ENCODE measurements at regions not wholly inside any gene's neighbourhood (a gene's known extent, or its start where the extent isn't known, plus 50 kb on each side); places are given as distances from the start of the nearest gene placed in this dataset.

DNA sequence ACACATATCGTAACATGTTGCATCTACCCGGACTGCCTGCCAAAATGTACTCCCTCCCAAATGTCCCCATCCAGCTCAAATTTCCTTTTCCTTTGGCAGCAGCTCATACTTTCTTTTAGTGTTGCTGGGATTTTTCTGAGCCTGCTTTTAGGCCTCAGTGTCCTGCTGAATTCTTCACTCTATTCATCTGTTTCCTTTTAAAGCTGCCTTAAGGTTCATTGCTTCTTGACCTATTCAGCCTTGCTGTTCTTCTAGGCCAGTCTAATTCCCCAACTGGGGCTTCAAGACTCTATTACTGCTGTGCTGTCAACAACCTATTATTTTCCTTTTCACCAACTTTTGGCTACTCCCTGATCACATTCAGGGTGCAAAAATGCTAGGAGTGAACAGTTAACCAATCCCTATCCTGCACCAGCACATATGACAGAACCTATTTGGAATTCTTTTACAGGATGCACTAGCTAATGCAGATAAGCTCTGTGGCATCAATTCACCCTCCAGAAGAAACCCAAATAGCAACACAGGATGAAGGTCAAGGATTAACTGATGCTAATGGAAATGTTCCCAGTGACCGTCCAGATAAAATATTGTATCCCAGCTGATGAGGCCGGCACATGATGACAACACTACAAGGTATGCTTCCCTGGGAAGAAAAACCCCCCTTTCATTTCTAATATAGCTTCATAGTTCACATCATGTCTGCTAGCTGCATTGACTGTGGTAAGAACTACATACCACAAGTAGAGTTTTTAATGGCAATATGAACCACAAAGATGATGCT, 114.7 kb upstream of the TTC29 start:
- Histone ChIP-seq H3K4me1 (peaks cover 0 to 6% (median 0%) of the 10 kb centered on the region in 4 donors), H3K4me3 (no peak overlapping the region), H3K36me3 (no peaks in the 10 kb centered on the region), H3K9me3 (no peaks in the 10 kb centered on the region), H3K27ac (no peak overlapping the region), H3K27me3 (no peaks in the 10 kb centered on the region)
- 74 to 94% methylated on average over 4 of the region's 4 CpGs for WGBS, 2 donors
- no peak for TF ChIP-seq POLR2A (IDR thresholded peaks at IDR 0.05)
- no peak for TF ChIP-seq EP300 (IDR thresholded peaks at IDR 0.05)
- TF ChIP-seq POLR2AphosphoS5 (IDR thresholded peaks at IDR 0.05), result no peak
- intact Hi-C loops (cut with DNase I), result no loop called here
- DNase-seq, result no peak

DNA sequence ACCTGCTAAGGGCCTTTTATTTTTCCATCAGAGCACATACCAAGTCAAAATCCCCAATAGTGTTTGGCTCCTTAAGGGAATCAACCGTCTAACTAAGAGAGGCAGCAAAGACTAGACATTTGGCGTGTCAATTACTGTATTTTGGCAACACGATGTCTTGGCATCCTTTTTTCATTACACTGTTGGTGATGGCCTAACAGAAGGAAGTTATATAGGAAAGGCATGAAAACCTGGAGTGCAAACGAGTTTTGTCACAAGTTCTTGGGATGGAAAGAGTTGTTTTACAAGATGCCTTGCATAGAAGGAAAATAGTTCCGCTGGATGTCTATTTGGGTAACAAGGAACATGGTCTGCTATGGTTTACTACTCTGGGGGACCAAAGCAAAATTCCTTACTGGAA, 119.2 kb upstream of the TTC29 start:
- H3K27me3 ChIP-seq, result no peaks in the 10 kb centered on the region
- TF ChIP-seq, protein P1, sequence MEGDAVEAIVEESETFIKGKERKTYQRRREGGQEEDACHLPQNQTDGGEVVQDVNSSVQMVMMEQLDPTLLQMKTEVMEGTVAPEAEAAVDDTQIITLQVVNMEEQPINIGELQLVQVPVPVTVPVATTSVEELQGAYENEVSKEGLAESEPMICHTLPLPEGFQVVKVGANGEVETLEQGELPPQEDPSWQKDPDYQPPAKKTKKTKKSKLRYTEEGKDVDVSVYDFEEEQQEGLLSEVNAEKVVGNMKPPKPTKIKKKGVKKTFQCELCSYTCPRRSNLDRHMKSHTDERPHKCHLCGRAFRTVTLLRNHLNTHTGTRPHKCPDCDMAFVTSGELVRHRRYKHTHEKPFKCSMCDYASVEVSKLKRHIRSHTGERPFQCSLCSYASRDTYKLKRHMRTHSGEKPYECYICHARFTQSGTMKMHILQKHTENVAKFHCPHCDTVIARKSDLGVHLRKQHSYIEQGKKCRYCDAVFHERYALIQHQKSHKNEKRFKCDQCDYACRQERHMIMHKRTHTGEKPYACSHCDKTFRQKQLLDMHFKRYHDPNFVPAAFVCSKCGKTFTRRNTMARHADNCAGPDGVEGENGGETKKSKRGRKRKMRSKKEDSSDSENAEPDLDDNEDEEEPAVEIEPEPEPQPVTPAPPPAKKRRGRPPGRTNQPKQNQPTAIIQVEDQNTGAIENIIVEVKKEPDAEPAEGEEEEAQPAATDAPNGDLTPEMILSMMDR (IDR thresholded peaks at IDR 0.05), result no peak
- TF ChIP-seq EP300 (IDR thresholded peaks at IDR 0.05), result no peak
- no peak for TF ChIP-seq POLR2A (IDR thresholded peaks at IDR 0.05)
- no peak for TF ChIP-seq POLR2AphosphoS5 (IDR thresholded peaks at IDR 0.05)
- H3K9me3 ChIP-seq, result peaks cover 0 to 1% (median 0%) of the 10 kb centered on the region in 4 donors
- no peak overlapping the region for H3K27ac ChIP-seq
- WGBS, 2 donors, result 74 to 82% methylated on average over 5 of the region's 5 CpGs
- H3K36me3 ChIP-seq, result no peaks in the 10 kb centered on the region
- H3K4me3 ChIP-seq, result no peak overlapping the region
- no peak for DNase-seq
- intact Hi-C loops (cut with DNase I), result no loop called here
- H3K4me1 ChIP-seq, result no peaks in the 10 kb centered on the region

DNA sequence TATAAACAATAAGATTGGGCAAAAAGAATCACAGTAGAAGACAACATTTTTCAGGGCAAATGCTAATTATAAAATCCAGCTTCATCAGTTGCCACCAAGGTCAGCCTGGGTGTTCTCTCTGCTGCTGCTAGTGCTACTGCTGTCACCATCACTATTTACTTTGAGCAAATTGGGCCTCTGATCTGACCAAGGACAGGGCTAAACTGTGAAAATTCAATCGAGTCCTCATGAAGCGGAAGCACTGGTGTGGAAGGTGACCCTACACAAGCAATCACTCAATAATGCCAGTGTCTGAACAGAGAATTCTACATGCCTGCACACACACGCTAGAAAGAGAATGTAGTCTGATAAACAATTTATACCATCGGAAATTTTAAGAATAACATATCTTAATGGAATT, 122.9 kb upstream of the TTC29 start:
- Histone ChIP-seq H3K9me3 (peaks cover 0 to 1% (median 0%) of the 10 kb centered on the region in 4 donors), H3K36me3 (no peaks in the 10 kb centered on the region), H3K27ac (no peak overlapping the region), H3K4me1 (no peaks in the 10 kb centered on the region), H3K27me3 (no peaks in the 10 kb centered on the region), H3K4me3 (no peak overlapping the region)
- intact Hi-C loops (cut with DNase I), result no loop called here
- no peak for DNase-seq
- no peak for TF ChIP-seq POLR2AphosphoS5 (IDR thresholded peaks at IDR 0.05)
- no peak for TF ChIP-seq EP300 (IDR thresholded peaks at IDR 0.05)
- no peak for TF ChIP-seq POLR2A (IDR thresholded peaks at IDR 0.05)
- 76 to 78% methylated on average over 4 of the region's 4 CpGs for WGBS, 2 donors

DNA sequence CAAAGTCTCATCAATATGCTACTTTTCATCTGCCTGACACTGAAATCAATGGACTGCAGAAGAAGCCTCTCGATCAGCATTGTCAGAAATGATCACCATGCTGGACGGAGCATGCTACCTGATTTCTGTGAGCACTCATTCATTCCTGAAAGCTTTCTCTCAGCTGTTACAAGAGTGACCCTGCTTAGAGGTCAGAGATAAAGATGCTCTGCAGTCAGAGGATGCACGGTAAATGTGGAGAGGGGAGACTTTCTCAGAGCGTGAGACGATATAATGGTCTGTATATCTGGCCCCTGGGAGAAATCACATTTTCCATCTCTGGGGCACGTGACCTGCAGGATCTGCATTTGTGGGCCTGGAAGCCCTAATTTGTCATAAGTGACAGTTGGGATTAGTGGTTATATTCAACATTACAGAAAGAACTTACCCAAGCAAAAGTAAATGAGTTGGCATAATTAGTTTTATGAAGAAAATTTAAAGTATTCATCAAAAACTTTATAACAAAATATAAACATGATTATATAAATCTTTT, 125.6 kb upstream of the TTC29 start:
- WGBS, 2 donors, result 84 to 90% methylated on average over 6 of the region's 6 CpGs
- Histone ChIP-seq H3K27me3 (no peaks in the 10 kb centered on the region), H3K27ac (no peak overlapping the region), H3K9me3 (peaks cover 0 to 1% (median 0%) of the 10 kb centered on the region in 4 donors), H3K36me3 (no peaks in the 10 kb centered on the region), H3K4me3 (no peak overlapping the region), H3K4me1 (no peaks in the 10 kb centered on the region)
- TF ChIP-seq, protein P1 (IDR thresholded peaks at IDR 0.05), result no peak
- no peak for TF ChIP-seq POLR2A (IDR thresholded peaks at IDR 0.05)
- intact Hi-C loops (cut with DNase I), result no loop called here
- DNase-seq, result no peak

DNA sequence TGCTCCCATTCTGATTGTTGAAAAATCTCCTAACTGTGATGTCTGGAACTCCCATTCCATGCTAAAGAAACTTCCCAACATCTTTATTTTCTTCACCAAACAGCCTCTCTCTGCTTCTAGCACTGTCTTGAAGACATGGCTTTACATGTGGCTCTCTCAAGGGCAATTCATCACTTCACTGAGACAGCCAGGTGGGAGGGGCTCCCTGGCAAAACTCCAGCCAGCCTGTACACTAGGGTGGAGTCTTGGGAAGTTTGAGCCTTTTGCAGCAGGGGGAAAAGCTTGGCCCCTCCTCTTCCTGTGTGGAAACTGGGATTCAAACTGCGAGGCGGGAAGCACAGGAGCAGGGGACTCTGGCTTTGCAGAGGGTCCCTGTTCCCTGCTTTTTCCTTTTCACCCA, 130.5 kb upstream of the TTC29 start:
- TF ChIP-seq POLR2A (IDR thresholded peaks at IDR 0.05) (no peak), POLR2AphosphoS5 (IDR thresholded peaks at IDR 0.05) (no peak), EP300 (IDR thresholded peaks at IDR 0.05) (no peak)
- TF ChIP-seq, protein P1 (IDR thresholded peaks at IDR 0.05), result no peak
- intact Hi-C loops (cut with DNase I), result no loop called here
- DNase-seq, result no peak
- Histone ChIP-seq H3K9me3 (no peaks in the 10 kb centered on the region), H3K36me3 (no peaks in the 10 kb centered on the region), H3K4me1 (peaks cover 0 to 18% (median 13%) of the 10 kb centered on the region in 4 donors), H3K4me3 (no peak overlapping the region), H3K27ac (no peak overlapping the region), H3K27me3 (no peaks in the 10 kb centered on the region)
- 71 to 75% methylated on average over 2 of the region's 2 CpGs for WGBS, 2 donors
